HepG2 (cell line): ENCODE measurements at regions not wholly inside any gene's neighbourhood (a gene's known extent, or its start where the extent isn't known, plus 50 kb on each side); places are given as distances from the start of the nearest gene placed in this dataset.

Experiments used
- ATAC-seq: fragments of 200-7000 bp; cut with Tn5 transposase; 3 replicates; pipeline ENCODE4 v1.9.1; 2020; ENCODE audit warnings: mild to moderate bottlenecking, moderate library complexity
- BruUV-seq: library from RNA; stranded (reverse); fragments of 400-500 nt; replicated peaks from 2 replicates; lab custom pipeline; 2021; lab: Mats Ljungman, UMichigan
- CTCF ChIA-PET: fragments of 300-600 bp; formaldehyde crosslinking; extraction: SDS; loops from one replicate; lab custom pipeline; 2021; ENCODE audit warnings: low total read pairs, inconsistent platforms, low intra/inter-chr PET ratio; lab: Yijun Ruan, JAX
- POLR2A ChIA-PET: fragments of 350-600 bp; sonication (Branson Sonifier 250); formaldehyde crosslinking; loops from one replicate; lab custom pipeline; 2020; ENCODE audit warnings: antibody characterized with exemption, inconsistent platforms; lab: Yijun Ruan, JAX
- DNase-seq: peaks from one replicate; pipeline ENCODE4 v3.0.0-alpha.2; 2015; ENCODE audit warnings: low spot score
- FAIRE-seq: peaks from 3 replicates; lab custom pipeline; 2011; peaks lifted over from hg19 to GRCh38; lab: Jason Lieb, UNC
- H2AFZ ChIP-seq: one replicate; pipeline ENCODE4 v1.6.1; 2011; ENCODE audit warnings: low read length, inconsistent platforms
- H3K27ac ChIP-seq: fragments of 300-600 bp; 3 replicates; pipeline ENCODE4 v1.8.0; 2011; ENCODE audit warnings: mixed run types, mild to moderate bottlenecking, mixed read lengths, low read length, inconsistent platforms; ENCODE audit not compliant: insufficient read depth; ENCODE audit errors: extremely low read length
- H3K27me3 ChIP-seq, 2 experiments: fragments of 200-600 bp in 1 of 2; 2 replicates in 1 of 2; 3 replicates in 1 of 2; pipeline versions ENCODE4 v1.6.0 to v1.8.0; 2011; ENCODE audit warnings: low read length in 2 of 2, mild to moderate bottlenecking in 2 of 2, moderate library complexity in 2 of 2, inconsistent platforms in 1 of 2; ENCODE audit not compliant: insufficient read depth in 2 of 2, control insufficient read depth in 1 of 2
- H3K36me3 ChIP-seq, 2 experiments: fragments of 200-600 bp in 1 of 2; replicated peaks in 1 of 2; 2 replicates in 1 of 2; 3 replicates in 1 of 2; pipeline versions ENCODE4 v1.5.1 to v1.8.0; 2011; ENCODE audit warnings: low read length in 2 of 2, inconsistent platforms in 1 of 2; ENCODE audit not compliant: insufficient read depth in 2 of 2, control insufficient read depth in 1 of 2
- H3K4me1 ChIP-seq: 2 replicates; pipeline ENCODE4 v1.5.1; 2012; ENCODE audit warnings: low read length, inconsistent platforms; ENCODE audit not compliant: insufficient read depth
- H3K4me2 ChIP-seq: 2 replicates; pipeline ENCODE4 v1.6.0; 2011; ENCODE audit warnings: low read depth, low read length, inconsistent platforms
- H3K4me3 ChIP-seq, 3 experiments: fragments of 200-600 bp in 1 of 3; sonication (generic), shearing (Covaris generic) in 1 of 3; replicated peaks in 1 of 3; 2 replicates each; pipeline ENCODE4 v1.5.1; 2011 to 2016; ENCODE audit warnings: low read length in 3 of 3, inconsistent platforms in 2 of 3, low read depth in 2 of 3, mild to moderate bottlenecking in 2 of 3, control low read depth in 1 of 3, mixed read lengths in 1 of 3; ENCODE audit not compliant: insufficient read depth in 1 of 3
- H3K79me2 ChIP-seq: one replicate; pipeline ENCODE4 v1.6.1; 2011; ENCODE audit warnings: low read length, inconsistent platforms; ENCODE audit not compliant: insufficient read depth
- H3K9ac ChIP-seq: 2 replicates; pipeline ENCODE4 v1.6.0; 2011; ENCODE audit warnings: mild to moderate bottlenecking, low read depth, low read length, inconsistent platforms; ENCODE audit not compliant: insufficient read depth
- H3K9me3 ChIP-seq: 2 replicates; pipeline ENCODE4 v1.5.1; 2012; ENCODE audit warnings: mild to moderate bottlenecking, low read length
- H4K20me1 ChIP-seq: 2 replicates; pipeline ENCODE4 v1.6.0; 2011; ENCODE audit warnings: inconsistent platforms, mild to moderate bottlenecking, low read length, moderate library complexity; ENCODE audit not compliant: insufficient read depth
- BRCA1 ChIP-seq: sonication (generic); formaldehyde crosslinking; IDR thresholded peaks from 2 replicates; pipeline ENCODE4 v1.4.0; 2020; ENCODE audit warnings: missing genetic modification reagents
- DRAP1 ChIP-seq: IDR thresholded peaks from 2 replicates; pipeline ENCODE4 v1.6.1; 2016; ENCODE audit warnings: missing genetic modification reagents, missing compliant biosample characterization
- GLI4 ChIP-seq: sonication (generic); formaldehyde crosslinking; IDR thresholded peaks from 2 replicates; pipeline ENCODE4 v1.5.1; 2020; ENCODE audit warnings: missing genetic modification reagents, mild to moderate bottlenecking, moderate library complexity, borderline replicate concordance
- HNRNPL ChIP-seq: fragments of 200-400 bp; formaldehyde crosslinking; IDR thresholded peaks from 2 replicates; pipeline ENCODE4 v1.6.1; 2017; ENCODE audit warnings: mild to moderate bottlenecking, low read depth, low read length
- HOMEZ ChIP-seq: IDR thresholded peaks from 2 replicates; pipeline ENCODE4 v1.6.1; 2016; ENCODE audit warnings: low read depth
- MIER3 ChIP-seq: IDR thresholded peaks from 2 replicates; pipeline ENCODE4 v1.6.1; 2016; ENCODE audit warnings: missing compliant biosample characterization, borderline replicate concordance
- POLR2A ChIP-seq, 2 experiments: IDR thresholded peaks; 2 replicates each; pipeline ENCODE4 v1.6.1; 2011; ENCODE audit warnings: low read depth in 2 of 2, low read length in 2 of 2, mild to moderate bottlenecking in 1 of 2, moderate library complexity in 1 of 2; ENCODE audit not compliant: insufficient read depth in 1 of 2
- RFXAP ChIP-seq: sonication (generic); formaldehyde crosslinking; IDR thresholded peaks from 2 replicates; pipeline ENCODE4 v1.4.0; 2020; ENCODE audit warnings: missing genetic modification reagents, borderline replicate concordance
- SKIL ChIP-seq: sonication (generic); formaldehyde crosslinking; IDR thresholded peaks from 2 replicates; pipeline ENCODE4 v1.8.0; 2022; ENCODE audit warnings: missing genetic modification reagents, mild to moderate bottlenecking, moderate library complexity, borderline replicate concordance
- ZBTB46 ChIP-seq: sonication (generic); formaldehyde crosslinking; IDR thresholded peaks from 2 replicates; pipeline ENCODE4 v1.4.0; 2020; ENCODE audit warnings: mild to moderate bottlenecking, missing genetic modification reagents, borderline replicate concordance
- ZFP62 ChIP-seq: sonication (generic); formaldehyde crosslinking; IDR thresholded peaks from 2 replicates; pipeline ENCODE4 v1.4.0; 2020; ENCODE audit warnings: missing genetic modification reagents
- ZMAT5 ChIP-seq: sonication (generic); formaldehyde crosslinking; IDR thresholded peaks from 2 replicates; pipeline ENCODE4 v1.5.0; 2020; ENCODE audit warnings: mild to moderate bottlenecking, low read depth, missing genetic modification reagents, borderline replicate concordance
- ZNF234 ChIP-seq: sonication (generic); formaldehyde crosslinking; conservative IDR thresholded peaks from 2 replicates; pipeline ENCODE4 v1.5.1; 2020; ENCODE audit warnings: mild to moderate bottlenecking, missing genetic modification reagents
- ZNF264 ChIP-seq: sonication (generic); formaldehyde crosslinking; IDR thresholded peaks from 2 replicates; pipeline ENCODE4 v1.4.0; 2020; ENCODE audit warnings: missing genetic modification reagents
- ZNF431 ChIP-seq: sonication (generic); formaldehyde crosslinking; IDR thresholded peaks from 2 replicates; pipeline ENCODE4 v1.9.0; 2022; ENCODE audit warnings: missing genetic modification reagents, low read depth, mild to moderate bottlenecking, borderline replicate concordance
- ZNF446 ChIP-seq: sonication (generic); formaldehyde crosslinking; IDR thresholded peaks from 2 replicates; pipeline ENCODE4 v1.5.0; 2020; ENCODE audit warnings: mild to moderate bottlenecking, missing genetic modification reagents
- ZNF577 ChIP-seq: sonication (generic); formaldehyde crosslinking; IDR thresholded peaks from 2 replicates; pipeline ENCODE4 v1.4.0; 2020; ENCODE audit warnings: mild to moderate bottlenecking, low read depth, missing genetic modification reagents, borderline replicate concordance
- ZNF614 ChIP-seq: IDR thresholded peaks from 2 replicates; pipeline ENCODE4 v1.6.1; 2018; ENCODE audit warnings: missing biosample characterization, missing genetic modification reagents, inconsistent platforms, borderline replicate concordance
- WGBS: methylation state at CpG from one replicate; pipeline ENCODE4 v1.1.6; 2017; ENCODE audit warnings: low lambda C conversion rate; 5-methylcytosine and 5-hydroxymethylcytosine counted together
- in situ Hi-C: cut with HindIII; loops from 2 replicates; pipeline ENCODE4 v1.10.0; 2017; ENCODE audit warnings: low pct_unique_long_range_greater_than_20kb; ENCODE audit not compliant: extremely low pct_ligation_motif_present
- intact Hi-C: fragments of 100-400 bp; cut with micrococcal nuclease; formaldehyde crosslinking; loops from one replicate; pipeline ENCODE4 v1.10.0; 2022; ENCODE audit not compliant: unreplicated experiment

DNA sequence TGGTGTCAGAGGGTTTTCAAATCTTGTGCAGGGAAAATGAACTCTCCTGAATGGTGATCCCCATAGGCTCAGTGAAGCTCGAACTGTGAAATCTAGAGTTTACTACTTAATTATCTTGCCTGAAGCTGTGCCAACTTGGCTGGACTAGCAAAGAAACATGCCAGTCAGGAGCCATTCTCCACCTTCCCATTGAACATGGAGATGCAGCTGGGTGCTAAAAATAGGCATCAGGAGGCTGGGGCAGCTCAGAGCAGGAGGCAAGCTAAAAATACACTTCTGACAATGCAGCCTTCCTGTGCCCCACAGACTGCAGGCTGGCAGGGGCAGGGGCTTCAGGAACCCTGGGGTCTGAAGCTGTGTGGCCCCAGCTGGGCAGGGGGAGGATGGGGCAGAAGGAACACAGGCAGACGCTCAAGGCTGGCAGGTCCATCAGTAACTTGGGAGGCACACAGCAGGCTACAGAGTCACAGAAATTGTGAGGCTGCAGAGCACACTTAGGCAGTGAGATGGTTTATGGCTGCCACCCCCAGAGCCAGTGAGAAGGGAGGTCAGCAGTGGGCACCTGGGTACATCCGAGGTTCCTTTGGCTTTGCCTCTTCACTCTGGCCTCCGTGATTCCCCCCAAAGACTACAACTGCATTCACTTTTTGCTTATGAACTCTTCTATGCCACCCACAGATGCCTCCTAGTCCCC lies 155.4 kb upstream of the KCND3 start:
- POLR2A ChIA-PET = no interaction called here
- no peak for FAIRE-seq
- TF ChIP-seq RFXAP = no peak
- TF ChIP-seq POLR2A (IDR thresholded peaks at IDR 0.05; ENCODE audit: insufficient read depth in 1 of 2, low read depth in 2 of 2, low read length in 2 of 2) = no peak
- TF ChIP-seq ZNF614 (CRISPR knock-in tag) = no peak
- no peak for TF ChIP-seq GLI4 (CRISPR knock-in tag)
- TF ChIP-seq DRAP1 (CRISPR knock-in tag) = no peak
- no peak for TF ChIP-seq ZNF446
- TF ChIP-seq HOMEZ = no peak
- no peak for TF ChIP-seq MIER3
- no peak for TF ChIP-seq SKIL
- TF ChIP-seq BRCA1 = no peak
- no peak for TF ChIP-seq ZNF234 (CRISPR knock-in tag)
- TF ChIP-seq ZNF431 (CRISPR knock-in tag) = no peak
- TF ChIP-seq ZNF264 (CRISPR knock-in tag) = no peak
- TF ChIP-seq ZBTB46 = no peak
- no peak for TF ChIP-seq ZMAT5
- TF ChIP-seq HNRNPL = no peak
- no peak for TF ChIP-seq ZNF577 (CRISPR knock-in tag)
- TF ChIP-seq ZFP62 (CRISPR knock-in tag) = no peak

More for the DNA sequence above, 155.4 kb upstream of the KCND3 start:
- ATAC-seq (no peak), DNase-seq (no peak)
- H3K4me1 ChIP-seq = no peaks in the 10 kb centered on the region
- no peaks in the 10 kb centered on the region for H3K9me3 ChIP-seq
- H3K4me3 ChIP-seq = no peak overlapping the region
- H3K36me3 ChIP-seq = no peaks in the 10 kb centered on the region
- no peaks in the 10 kb centered on the region for H4K20me1 ChIP-seq
- CTCF ChIA-PET = no interaction called here
- WGBS = 2% methylated on average over 3 of the region's 4 CpGs
- H3K4me2 ChIP-seq = no peak overlapping the region
- H3K27ac ChIP-seq = no peak overlapping the region
- H3K9ac ChIP-seq = no peak overlapping the region
- no peak overlapping the region for H2AFZ ChIP-seq
- intact Hi-C loops (no loop called here), in situ Hi-C loops (no loop called here)
- H3K79me2 ChIP-seq = no peaks in the 10 kb centered on the region
- H3K27me3 ChIP-seq = peaks cover 0 to 3% of the 10 kb centered on the region in 2 experiments; a peak in 1 of 5 replicates
- BruUV-seq = no TSS peak
